NCI-H446 (cell line): ENCODE measurements at regions not wholly inside any gene's neighbourhood (a gene's known extent, or its start where the extent isn't known, plus 50 kb on each side); places are given as distances from the start of the nearest gene placed in this dataset.

ENCODE experiments used
- DNase-seq, 2 experiments: peaks; one replicate each; lab custom pipeline; 2025; lab: John Stamatoyannopoulos, UW

- DNase-seq, result no peak
Observed at GRCh38 chr3:24763393-24763792, 268.7 kb upstream of the THRB start.

DNA sequence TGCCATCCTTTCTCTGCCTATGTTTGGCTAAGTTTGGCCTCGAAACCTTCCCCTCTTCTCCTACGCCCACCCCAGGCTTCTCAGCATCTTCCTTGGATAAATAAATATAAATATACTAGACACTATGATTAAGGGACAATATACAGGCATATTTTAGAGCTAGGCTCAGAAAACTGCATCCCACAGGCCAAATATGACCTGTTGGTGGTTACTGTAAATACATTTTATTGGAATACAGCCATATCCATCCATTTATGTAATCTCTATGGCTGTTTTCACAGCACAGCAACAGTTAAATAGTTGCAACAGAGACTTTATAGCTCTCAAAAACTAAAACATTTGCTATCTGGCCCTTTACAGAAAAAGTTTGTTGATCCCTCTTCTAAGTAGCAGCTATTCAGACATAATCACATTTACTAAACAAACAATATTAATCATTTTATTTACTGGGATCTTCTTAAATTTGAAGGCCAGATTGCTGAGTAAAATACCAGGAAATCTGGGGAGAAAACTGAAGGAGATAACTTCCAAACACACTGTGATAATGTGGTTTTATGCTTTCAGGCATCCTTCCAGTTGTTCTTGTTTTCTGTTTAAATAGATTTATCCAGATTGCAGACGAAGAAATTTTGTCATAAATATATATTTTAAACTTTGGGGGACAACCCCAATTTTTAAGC lies 269.7 kb upstream of the THRB start:
- DNase-seq, result peak in 1 of 2 experiments; percentile 74

DNA sequence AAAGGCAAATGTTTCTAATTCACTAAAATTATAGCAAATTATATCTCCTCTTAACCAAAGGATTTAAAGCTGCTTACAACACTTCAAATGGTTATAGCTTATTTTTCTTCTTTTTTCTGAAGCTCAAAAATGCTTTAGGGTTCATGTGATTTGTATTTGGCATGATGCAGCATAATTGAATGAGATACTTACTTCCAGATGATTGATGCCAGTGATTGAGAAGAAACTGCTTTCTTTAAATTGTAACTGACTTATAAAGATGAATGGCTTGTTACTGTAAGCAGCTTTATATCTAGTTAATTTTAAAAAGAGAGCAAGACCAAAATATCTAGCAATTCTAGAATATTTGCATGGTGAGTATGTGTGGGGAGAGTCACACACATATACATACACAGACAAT lies 270.7 kb upstream of the THRB start:
- DNase-seq, result no peak

- DNase-seq, result no peak
Observed at GRCh38 chr3:24769918-24770317, 275.3 kb upstream of the THRB start.

GRCh38 chr3:24773798-24774197 lies 279.1 kb upstream of the THRB start:
- peak; percentile 2 to 78 for DNase-seq

GRCh38 chr3:24780991-24781390 lies 286.3 kb upstream of the THRB start:
- no peak for DNase-seq

- DNase-seq, result no peak
Observed at GRCh38 chr3:24781454-24781853, 286.8 kb upstream of the THRB start.

DNA sequence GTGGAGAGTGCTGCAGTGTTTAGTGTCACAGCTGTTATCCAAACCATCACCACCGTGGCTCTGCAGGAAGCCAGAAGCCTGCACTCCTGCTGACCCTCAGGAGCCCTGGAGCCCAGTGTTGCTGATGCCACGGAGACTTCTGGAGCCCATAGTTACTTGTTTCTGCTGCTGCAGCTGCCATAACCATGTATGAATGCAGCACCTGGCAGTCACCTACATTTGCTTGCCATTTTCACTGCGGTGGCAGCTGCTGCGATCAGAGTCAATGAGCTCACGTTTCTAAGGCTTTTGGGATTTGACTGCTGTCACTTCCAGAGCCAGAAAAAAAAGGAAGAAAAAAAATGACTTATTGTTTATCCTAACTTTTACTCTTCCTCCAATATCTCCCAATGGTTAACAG lies 299.2 kb upstream of the THRB start:
- no peak for DNase-seq

- DNase-seq, result no peak
Observed at GRCh38 chr3:24802614-24803013, 308.0 kb upstream of the THRB start.

GRCh38 chr3:24804095-24804494 lies 309.4 kb upstream of the THRB start:
- no peak for DNase-seq

- peak in 1 of 2 experiments; percentile 3 for DNase-seq
Observed at GRCh38 chr3:24810881-24811280, 316.2 kb upstream of the THRB start.

GRCh38 chr3:24812116-24812515 lies 317.5 kb upstream of the THRB start:
- peak in 1 of 2 experiments; percentile 1 for DNase-seq

GRCh38 chr3:24818055-24818454 lies 323.4 kb upstream of the THRB start:
- DNase-seq, result no peak

DNA sequence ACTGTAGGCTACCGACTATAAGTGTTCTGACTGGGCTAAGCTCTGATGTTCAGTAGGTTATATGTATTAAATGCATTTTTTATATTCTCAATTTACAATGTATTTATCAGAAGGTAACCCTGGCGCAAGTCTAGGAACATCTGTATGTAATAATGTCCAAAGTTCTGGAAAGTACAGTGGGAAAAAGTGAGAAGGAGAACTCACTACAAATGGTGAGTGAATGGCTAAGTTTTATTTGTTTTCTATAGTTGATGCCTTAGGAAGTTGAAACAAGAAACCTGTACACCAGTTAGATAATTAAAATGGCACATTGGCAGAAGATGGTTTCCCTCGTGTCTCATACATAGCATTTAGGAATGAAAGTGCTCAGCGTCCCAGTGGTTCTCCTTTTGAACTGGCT lies 333.4 kb upstream of the THRB start:
- no peak for DNase-seq

DNA sequence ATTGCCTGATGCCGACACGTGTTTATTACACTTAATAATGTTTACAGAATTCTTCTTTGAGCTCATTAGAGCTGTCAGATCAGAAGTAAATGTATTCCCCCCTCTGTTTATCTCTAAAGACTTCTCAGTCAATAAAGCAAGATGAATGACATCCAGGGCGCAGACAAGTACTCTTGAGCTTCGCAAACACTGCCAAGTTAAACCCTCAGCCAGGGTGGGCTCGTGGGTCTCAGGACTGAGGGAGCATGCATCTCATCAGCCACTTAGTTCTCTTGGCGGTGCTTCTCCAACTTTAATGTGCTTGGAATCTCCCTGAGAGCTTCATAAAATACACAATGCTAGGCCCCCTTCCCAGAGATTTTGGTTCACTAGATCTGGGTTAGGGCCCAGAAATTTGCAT lies 333.9 kb upstream of the THRB start:
- DNase-seq, result peak in 1 of 2 experiments; percentile 31

- DNase-seq, result peak in 1 of 2 experiments; percentile 82
Observed at GRCh38 chr3:24829011-24829581, 334.4 kb upstream of the THRB start.

DNA sequence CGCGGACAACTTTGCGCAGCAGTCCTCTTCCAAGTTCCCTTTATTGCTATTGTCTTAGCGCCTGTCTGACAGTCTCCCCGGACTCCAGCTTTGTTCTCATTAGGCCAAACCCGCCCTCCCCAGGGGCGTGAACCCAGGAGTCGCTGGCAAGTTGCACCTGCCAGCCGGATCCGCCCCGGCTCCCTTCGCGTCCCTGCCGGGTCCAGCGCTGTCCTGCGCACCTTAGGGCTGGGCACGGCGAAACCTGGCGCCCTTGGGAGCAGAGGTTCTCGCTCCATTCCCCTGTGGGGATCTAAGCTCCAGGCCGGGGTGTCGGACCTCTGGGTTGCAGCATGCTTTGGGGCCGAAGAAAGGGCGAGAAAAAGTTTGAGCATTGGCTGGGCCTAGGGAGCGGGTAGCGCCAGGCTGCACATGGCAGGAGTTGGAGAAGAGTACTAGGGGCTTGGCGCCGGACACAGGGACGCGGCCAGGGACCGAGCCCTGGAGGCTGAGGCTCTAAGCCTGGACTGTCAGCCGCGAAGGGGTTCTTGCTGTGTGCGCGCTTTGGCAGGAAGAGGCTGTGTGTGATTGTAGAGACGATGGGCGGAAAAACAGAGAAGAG lies 335.1 kb upstream of the THRB start:
- DNase-seq, result peak in 1 of 2 experiments; percentile 33

DNA sequence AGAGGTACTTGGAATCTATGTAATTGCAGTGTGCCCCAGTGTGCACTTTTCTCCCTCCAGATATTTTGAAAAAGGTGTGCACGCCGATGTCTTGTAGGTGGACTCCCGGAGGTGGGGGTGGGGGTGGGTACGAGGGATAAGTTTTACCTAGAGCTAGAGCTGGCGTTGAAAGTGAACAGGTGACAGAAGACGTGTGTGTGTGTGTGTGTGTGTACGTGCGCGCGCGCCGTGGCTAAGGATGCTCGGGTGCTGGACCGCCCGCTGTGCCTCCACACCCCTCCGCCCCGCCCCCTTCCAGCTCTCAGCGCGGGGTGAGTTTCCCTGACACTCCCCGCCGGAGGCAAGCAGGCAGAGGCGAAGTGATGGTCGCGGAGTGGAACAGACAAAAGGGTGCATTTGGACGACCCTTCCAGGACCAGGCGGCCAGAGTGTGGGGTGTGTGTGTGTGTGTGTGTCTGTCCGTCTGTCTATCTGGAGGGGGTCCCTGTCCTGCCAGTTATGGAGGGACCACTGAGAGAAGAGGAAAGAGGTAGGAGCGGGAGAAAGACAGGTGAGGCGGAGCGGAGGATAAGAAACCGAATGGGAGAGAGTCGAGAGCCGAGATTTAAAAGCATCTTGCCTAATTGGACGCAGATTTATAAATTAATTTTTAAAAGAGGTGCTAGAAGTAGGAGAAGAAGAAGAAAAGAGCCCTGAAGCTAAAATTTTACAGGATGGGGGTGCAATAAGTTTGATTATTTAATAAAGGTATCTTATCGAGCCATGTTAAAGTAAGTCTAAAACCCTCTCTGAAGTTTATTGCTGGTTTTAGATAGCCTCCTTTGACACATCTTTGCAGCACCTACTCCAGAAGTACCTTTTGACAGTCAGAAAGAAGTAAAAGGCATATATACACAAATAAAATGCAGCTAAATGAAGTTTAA lies 335.8 kb upstream of the THRB start:
- peak in 1 of 2 experiments; percentile 17 for DNase-seq

DNA sequence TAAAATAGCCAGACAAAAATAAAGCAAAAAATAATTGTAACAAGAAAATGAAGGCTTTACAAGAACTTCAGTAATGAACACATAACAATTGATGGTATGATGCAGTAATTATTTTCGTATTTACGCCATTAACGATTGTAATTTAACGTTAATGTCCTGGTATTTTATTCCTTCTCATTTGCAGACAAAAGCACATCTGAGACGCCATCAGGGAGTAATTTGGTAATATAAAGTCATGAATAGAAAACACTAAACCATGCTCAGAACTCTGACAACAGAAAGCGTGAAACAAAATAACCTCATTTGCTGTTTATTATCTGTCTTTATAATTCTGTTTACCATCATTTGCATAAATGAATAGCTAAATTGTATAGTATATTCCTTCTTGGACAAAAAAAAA lies 336.6 kb upstream of the THRB start:
- no peak for DNase-seq

DNA sequence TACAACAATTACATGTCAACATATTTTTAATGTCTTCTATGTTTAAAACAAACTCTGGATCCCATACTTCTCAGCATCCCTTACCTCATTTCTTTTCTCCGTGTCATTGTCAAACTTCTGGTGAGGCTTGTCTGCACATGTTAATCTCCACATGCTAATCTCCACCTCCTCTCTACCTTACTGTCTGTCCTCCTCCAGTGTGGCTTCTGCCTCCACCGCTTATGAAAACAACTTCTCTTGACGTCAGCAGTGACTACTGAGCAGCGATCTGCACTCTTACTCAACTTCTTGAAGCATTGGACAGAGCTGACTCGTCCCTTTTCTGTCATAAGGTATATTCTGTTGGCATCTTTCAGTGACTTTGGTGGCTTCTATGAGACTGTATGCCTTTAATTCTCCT lies 338.2 kb upstream of the THRB start:
- DNase-seq, result no peak

DNA sequence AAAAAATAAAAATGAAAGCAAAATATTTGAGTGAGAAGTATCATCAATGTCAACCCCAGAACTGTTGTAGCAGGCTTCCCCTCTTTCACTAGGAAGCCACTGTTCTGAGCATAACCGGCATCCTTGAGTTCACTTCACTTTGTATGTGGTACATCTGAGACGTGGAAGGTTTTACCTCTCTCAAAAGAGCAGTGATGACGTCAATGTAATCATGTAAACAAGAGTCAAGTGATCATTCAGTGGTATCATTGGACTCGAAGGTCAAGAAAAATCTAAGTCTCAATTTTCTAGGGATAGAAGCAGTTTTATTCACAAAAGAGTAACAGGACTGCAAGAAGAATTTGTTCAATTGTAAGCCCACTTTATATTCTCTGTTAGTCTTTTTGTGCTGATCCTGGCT lies 339.8 kb upstream of the THRB start:
- DNase-seq, result no peak

- DNase-seq, result no peak
Observed at GRCh38 chr3:24835510-24835909, 340.9 kb upstream of the THRB start.

DNA sequence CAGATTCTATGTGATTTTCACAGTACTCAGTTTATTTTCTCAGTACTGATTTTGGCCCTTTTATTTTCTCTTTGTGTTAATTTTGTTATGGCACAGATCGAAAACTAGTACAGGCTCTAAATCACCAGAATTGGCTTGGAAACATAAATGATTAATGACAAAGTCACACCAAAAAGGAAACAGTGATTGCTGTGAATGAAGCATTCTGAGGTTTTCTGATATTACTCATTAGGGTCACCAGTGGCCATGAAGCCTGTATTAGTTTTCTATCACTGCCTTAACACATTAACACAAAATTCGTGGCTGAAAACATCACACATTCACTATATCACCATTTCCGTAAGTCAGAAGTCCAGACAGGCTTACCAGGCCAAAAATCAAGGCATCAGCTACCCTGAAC lies 343.0 kb upstream of the THRB start:
- DNase-seq, result no peak
